HFF-Myc (cell line): ENCODE measurements at regions not wholly inside any gene's neighbourhood (a gene's known extent, or its start where the extent isn't known, plus 50 kb on each side); places are given as distances from the start of the nearest gene placed in this dataset.

Source experiments
- DNase-seq: peaks from one replicate; pipeline ENCODE4 v3.0.0-alpha.2; 2011; ENCODE audit warnings: low read depth; ENCODE audit errors: extremely low read depth
- H3K4me3 ChIP-seq: replicated peaks from 2 replicates; pipeline ENCODE4 v1.5.1; 2011; ENCODE audit warnings: low read depth, mild to moderate bottlenecking, control low read depth, low read length
- TF ChIP-seq, protein P1 (sequence below): IDR thresholded peaks from 2 replicates; pipeline ENCODE4 v1.5.1; 2012; ENCODE audit warnings: mild to moderate bottlenecking, low read depth, low read length, control low read depth; ENCODE audit errors: missing control alignments

GRCh38 chr18:73023975-73024374, 156.2 kb upstream of the NETO1 start:
- no peak for DNase-seq
- H3K4me3 ChIP-seq: no peak overlapping the region
- TF ChIP-seq, protein P1, sequence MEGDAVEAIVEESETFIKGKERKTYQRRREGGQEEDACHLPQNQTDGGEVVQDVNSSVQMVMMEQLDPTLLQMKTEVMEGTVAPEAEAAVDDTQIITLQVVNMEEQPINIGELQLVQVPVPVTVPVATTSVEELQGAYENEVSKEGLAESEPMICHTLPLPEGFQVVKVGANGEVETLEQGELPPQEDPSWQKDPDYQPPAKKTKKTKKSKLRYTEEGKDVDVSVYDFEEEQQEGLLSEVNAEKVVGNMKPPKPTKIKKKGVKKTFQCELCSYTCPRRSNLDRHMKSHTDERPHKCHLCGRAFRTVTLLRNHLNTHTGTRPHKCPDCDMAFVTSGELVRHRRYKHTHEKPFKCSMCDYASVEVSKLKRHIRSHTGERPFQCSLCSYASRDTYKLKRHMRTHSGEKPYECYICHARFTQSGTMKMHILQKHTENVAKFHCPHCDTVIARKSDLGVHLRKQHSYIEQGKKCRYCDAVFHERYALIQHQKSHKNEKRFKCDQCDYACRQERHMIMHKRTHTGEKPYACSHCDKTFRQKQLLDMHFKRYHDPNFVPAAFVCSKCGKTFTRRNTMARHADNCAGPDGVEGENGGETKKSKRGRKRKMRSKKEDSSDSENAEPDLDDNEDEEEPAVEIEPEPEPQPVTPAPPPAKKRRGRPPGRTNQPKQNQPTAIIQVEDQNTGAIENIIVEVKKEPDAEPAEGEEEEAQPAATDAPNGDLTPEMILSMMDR: no peak

DNA sequence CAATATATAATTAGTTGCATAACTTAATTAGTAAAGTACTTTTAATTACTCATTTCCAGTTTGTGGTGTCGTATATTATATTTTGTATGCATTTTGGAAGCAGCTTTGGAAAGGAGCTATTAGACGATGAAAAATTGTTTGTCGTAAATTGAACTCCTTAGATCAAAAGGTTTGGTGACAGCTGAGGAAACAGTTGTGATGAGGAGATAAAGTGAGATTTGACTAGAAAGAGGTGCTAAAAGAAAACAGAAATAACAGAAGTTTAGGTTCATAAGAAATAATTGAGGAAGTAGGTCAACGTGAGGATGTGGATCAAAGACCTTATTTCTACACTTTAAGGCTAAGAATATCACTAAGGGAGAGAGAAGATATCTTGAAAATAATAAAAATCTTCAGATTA, 141.9 kb upstream of the NETO1 start:
- no peak overlapping the region for H3K4me3 ChIP-seq
- TF ChIP-seq, protein P1: no peak
- no peak for DNase-seq

- DNase-seq: no peak
- TF ChIP-seq, protein P1: no peak
- no peak overlapping the region for H3K4me3 ChIP-seq
Measured at GRCh38 chr18:73007915-73008308, 140.1 kb upstream of the NETO1 start.

GRCh38 chr18:73007195-73007914, 139.6 kb upstream of the NETO1 start:
- TF ChIP-seq, protein P1: no peak

GRCh38 chr18:73006331-73006730, 138.5 kb upstream of the NETO1 start:
- TF ChIP-seq, protein P1: no peak
- no peak overlapping the region for H3K4me3 ChIP-seq
- no peak for DNase-seq

More at GRCh38 chr18:73007195-73007914, 139.6 kb upstream of the NETO1 start:
- no peak overlapping the region for H3K4me3 ChIP-seq
- no peak for DNase-seq

GRCh38 chr18:73004260-73004659, 136.5 kb upstream of the NETO1 start:
- DNase-seq: no peak
- no peak overlapping the region for H3K4me3 ChIP-seq
- TF ChIP-seq, protein P1: no peak
